NCI-H82 (cell line): ENCODE measurements at regions not wholly inside any gene's neighbourhood (a gene's known extent, or its start where the extent isn't known, plus 50 kb on each side); places are given as distances from the start of the nearest gene placed in this dataset.

ENCODE experiments used
- DNase-seq: peaks from one replicate; lab custom pipeline; 2025; lab: John Stamatoyannopoulos, UW

DNA sequence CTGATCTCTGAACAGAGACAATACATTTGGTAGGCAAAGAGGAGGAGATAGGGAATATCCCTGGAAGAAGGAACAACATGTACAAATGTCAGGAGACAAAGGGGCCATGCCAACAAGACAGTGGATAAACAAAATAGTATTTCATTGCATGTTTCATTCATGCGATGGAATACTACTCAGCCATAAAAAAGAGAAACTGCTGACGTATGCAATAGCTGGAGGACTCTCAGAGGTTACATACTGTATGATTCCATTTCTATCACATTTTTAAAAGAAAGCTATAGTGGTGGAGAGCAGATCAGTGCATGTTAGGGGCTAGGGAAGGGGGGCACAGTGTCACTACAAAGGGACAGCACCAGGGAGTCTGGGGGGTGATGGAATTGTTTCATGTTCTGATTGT lies 572.9 kb upstream of the CADM1 start:
- no peak for DNase-seq

DNA sequence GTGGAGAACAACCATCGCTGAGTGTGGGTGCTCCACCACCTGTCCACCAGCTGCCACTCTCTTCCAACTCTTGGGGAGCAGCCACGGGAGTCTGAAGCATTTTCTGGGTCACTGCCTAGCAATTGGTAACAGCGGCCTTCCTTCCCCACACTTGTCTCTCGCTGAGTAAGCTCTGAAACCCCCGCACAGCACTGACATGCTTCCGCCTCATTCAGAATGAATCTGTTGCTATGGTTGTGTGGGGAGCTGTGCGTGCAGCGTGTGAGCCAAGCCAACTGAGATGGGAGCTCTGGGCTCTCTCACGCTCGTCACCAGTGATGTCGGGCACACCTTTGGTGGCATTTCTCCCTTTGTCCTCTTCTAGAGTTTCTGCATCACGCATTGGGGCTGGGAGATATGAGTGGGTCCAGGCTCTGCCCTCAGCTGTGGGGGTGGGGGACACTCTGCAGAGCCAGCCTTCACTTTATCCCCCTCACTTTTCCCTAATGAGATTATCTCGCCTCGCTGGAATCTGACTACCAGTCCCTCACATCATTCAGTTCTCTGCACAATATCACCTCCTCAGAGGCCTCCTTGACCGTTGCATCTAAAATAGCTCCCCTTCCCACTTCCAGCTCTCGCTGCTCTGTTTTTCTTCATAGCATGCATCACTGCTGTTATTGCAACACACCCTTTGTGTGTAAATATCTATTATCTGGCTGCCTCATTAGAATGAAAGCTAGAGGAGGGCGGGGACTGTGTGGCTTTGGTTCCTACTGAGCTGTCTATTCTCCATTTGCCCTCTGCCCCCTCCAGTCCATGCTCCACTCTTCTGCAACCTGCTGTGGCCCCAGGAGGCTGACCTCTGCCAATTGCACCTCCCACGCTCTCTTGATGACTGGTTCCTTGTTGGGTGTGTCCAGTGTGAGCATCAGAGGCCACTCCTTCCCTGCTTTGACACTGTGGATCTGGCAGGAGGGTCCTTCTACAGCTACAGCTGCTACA lies 569.9 kb upstream of the CADM1 start:
- peak; percentile 88 for DNase-seq

- peak; percentile 47 for DNase-seq
These were observed 568.6 kb upstream of the CADM1 start for GRCh38 chr11:116072601-116073410.

GRCh38 chr11:116072133-116072532 lies 567.9 kb upstream of the CADM1 start:
- no peak for DNase-seq

DNA sequence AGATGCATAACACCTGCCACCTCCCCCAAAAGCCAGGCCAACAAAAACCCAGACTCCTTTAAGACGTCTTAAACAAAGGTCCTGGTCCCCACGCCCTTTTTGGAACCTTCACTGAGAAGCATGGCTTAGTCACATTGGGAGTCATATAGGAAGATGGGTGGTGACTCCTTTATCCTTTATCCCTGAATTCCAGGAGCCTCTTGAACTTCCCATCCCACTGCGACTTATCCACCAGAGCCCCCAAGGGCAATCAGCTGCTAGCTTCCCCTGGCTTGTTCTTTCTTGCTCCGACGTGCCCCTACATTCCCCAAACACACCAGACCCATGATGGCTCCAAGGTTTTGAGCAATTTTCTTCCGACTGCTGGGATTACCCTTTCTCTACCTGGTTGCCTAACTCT lies 567.0 kb upstream of the CADM1 start:
- DNase-seq = no peak

DNA sequence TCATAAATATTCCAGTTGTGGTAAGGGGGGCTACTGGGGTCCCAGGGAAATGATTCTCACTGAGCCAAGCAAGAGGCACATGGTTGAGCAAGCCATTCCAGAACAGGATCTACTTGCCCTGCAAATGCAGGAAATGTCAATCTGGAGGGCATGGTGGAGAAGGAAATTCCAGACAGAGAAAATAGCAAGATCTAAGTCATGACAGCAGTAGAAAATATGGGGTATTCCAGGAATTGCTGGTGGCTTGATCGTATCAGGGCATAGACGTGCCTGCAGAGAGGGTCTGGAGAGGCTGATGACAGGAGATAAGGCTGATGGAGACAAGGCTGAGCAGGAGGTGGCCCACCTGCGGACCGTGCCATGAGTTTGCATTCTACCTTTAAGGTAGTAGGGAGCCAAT lies 566.3 kb upstream of the CADM1 start:
- no peak for DNase-seq

GRCh38 chr11:116066777-116067176 lies 562.6 kb upstream of the CADM1 start:
- DNase-seq = no peak

DNA sequence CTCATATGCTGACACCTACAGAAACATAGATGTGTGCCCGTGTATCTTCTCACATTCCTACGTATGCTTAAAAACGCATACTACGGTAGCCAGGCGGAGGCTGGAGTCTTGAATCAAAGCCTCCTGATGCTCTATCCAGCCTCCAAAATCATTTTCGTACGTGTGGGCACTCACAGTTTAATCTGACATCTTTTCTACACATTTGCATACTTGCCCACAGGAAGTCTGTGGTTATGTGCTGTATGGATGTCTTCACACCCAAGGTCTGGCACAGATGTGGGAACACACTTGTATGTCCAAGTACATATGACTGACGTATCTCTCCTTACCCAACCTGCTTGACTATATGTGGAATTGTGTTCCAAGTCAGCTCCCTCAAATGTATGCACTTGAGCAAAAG lies 561.8 kb upstream of the CADM1 start:
- no peak for DNase-seq

GRCh38 chr11:116065191-116065895 lies 561.1 kb upstream of the CADM1 start:
- DNase-seq = no peak

GRCh38 chr11:116062490-116063171 lies 558.4 kb upstream of the CADM1 start:
- peak; percentile 97 for DNase-seq

- no peak for DNase-seq
These were observed 557.9 kb upstream of the CADM1 start for GRCh38 chr11:116062129-116062489.

DNA sequence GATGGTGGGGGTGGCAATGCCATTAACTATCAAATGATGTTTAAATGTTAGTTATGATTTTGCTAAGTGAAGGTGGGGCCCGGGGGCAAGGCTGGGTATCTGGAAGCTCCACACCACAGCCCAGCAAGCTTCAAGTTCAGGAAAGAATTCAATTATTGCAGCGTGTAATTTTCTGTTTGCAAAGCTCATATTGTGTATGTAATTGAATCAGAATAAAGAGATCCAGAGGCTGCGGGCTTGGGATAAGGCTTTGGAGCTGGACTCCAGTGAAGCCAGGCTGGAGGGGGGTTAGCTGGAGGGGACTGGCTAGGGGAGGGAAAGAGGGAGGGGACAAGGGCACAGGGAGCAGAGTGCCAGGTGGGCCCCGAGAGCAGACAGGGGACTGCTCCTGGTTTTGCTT lies 557.1 kb upstream of the CADM1 start:
- peak; percentile 56 for DNase-seq

- peak; percentile 63 for DNase-seq
These were observed 555.7 kb upstream of the CADM1 start for GRCh38 chr11:116059919-116060318.

- DNase-seq = no peak
These were observed 552.8 kb upstream of the CADM1 start for GRCh38 chr11:116057000-116057399.

DNA sequence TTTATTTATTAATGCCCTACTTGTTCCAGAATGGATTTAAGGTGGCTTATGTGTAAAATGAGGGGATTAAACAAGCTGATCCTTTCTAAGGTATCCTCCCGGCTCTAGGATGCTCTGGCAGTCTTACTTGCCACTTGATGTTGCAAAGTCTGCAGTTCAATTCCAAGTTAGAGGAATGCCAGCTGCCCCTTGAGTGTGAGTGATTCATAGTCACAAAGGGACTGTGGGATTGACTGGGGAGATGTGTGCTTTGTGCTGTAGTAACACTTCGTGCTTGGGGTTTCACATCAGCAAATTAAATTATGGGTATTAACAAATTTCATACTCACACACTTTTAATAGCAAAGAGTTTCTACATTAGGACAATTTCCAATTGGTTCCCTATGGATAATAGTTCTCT lies 550.8 kb upstream of the CADM1 start:
- DNase-seq = peak; percentile 63

- DNase-seq = no peak
These were observed 549.3 kb upstream of the CADM1 start for GRCh38 chr11:116053548-116053919.

- DNase-seq = peak; percentile 50
These were observed 548.7 kb upstream of the CADM1 start for GRCh38 chr11:116052603-116053547.

GRCh38 chr11:116051494-116051893 lies 547.3 kb upstream of the CADM1 start:
- DNase-seq = no peak

- no peak for DNase-seq
These were observed 545.2 kb upstream of the CADM1 start for GRCh38 chr11:116049383-116049782.

DNA sequence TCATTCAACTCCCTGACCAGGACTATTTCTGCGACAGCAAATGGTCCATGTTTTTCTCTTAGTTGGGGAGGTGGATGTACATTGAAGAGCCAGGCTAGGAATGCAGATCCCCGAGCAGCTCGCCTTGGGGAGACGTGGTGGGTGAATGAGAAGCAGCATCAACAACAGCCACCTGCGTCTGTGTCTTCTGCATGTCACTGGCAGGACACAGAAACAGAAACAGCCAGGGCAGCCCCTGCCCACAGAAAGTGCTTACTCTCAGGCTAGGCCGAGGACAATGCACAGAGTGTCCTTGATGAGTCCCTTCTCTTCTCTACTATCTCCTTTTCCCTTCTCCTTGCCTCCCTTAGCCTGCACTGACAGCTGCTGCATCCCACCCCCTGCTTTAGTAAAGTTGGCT lies 541.9 kb upstream of the CADM1 start:
- DNase-seq = no peak

GRCh38 chr11:116044941-116045340 lies 540.7 kb upstream of the CADM1 start:
- DNase-seq = peak; percentile 14
